Activated CD4-positive, alpha-beta memory T cell treated with anti-CD3 and anti-CD28 coated beads, Interleukin-2, amount 10 ng/mL, durations not matched to agents 7 days and 5 days (primary cell): ENCODE measurements at regions not wholly inside any gene's neighbourhood (a gene's known extent, or its start where the extent isn't known, plus 50 kb on each side); places are given as distances from the start of the nearest gene placed in this dataset.

Source experiments
- CTCF ChIA-PET: fragments of 350-600 bp; sonication (Branson Sonifier 250); formaldehyde crosslinking; loops from one replicate; lab custom pipeline; 2021; ENCODE audit warnings: antibody characterized with exemption, inconsistent platforms; lab: Charles Lee
- POLR2A ChIA-PET: fragments of 350-600 bp; sonication (Branson Sonifier 250); formaldehyde crosslinking; loops from one replicate; lab custom pipeline; 2021; ENCODE audit warnings: antibody characterized with exemption; lab: Charles Lee
- DNase-seq: peaks from one replicate; pipeline ENCODE4 v3.0.0-alpha.2; 2020
- H3K27ac Mint-ChIP-seq: one replicate; pipeline ENCODE4 v1.8.0; 2021; ENCODE audit warnings: mild to moderate bottlenecking, mixed read lengths
- H3K27me3 Mint-ChIP-seq: one replicate; pipeline ENCODE4 v1.8.0; 2021; ENCODE audit warnings: mixed read lengths
- H3K36me3 Mint-ChIP-seq: one replicate; pipeline ENCODE4 v1.8.0; 2021; ENCODE audit warnings: low read depth, mixed read lengths
- H3K4me1 Mint-ChIP-seq: one replicate; pipeline ENCODE4 v1.8.0; 2021; ENCODE audit warnings: mixed read lengths
- H3K4me3 Mint-ChIP-seq: one replicate; pipeline ENCODE4 v1.8.0; 2021; ENCODE audit warnings: mild to moderate bottlenecking, mixed read lengths
- H3K9me3 Mint-ChIP-seq: one replicate; pipeline ENCODE4 v1.8.0; 2021; ENCODE audit warnings: mixed read lengths

GRCh38 chr9:79289856-79290255, 281.9 kb upstream of the TLE4 start:
- ChIA-PET POLR2A (no interaction called here), CTCF (no interaction called here)
- Mint-ChIP-seq H3K9me3 (no peaks in the 10 kb centered on the region), H3K4me1 (no peaks in the 10 kb centered on the region), H3K36me3 (no peaks in the 10 kb centered on the region), H3K27ac (no peak overlapping the region), H3K4me3 (no peak overlapping the region), H3K27me3 (no peaks in the 10 kb centered on the region)
- DNase-seq, result no peak

GRCh38 chr9:79292731-79293280, 279.0 kb upstream of the TLE4 start:
- Mint-ChIP-seq H3K27me3 (no peaks in the 10 kb centered on the region), H3K4me3 (no peak overlapping the region), H3K4me1 (no peaks in the 10 kb centered on the region), H3K36me3 (no peaks in the 10 kb centered on the region), H3K27ac (no peak overlapping the region), H3K9me3 (no peaks in the 10 kb centered on the region)
- DNase-seq, result no peak
- CTCF ChIA-PET, result interaction anchor here (0.6 kb wide), 1 partner anchor 1335 kb away, joined by 3 read pairs; no protein-coding TSS in a partner anchor
- POLR2A ChIA-PET, result no interaction called here

- Mint-ChIP-seq H3K36me3 (no peaks in the 10 kb centered on the region), H3K27me3 (no peaks in the 10 kb centered on the region), H3K4me3 (no peak overlapping the region), H3K27ac (no peak overlapping the region), H3K9me3 (no peaks in the 10 kb centered on the region), H3K4me1 (no peaks in the 10 kb centered on the region)
- POLR2A ChIA-PET, result no interaction called here
- DNase-seq, result no peak
- CTCF ChIA-PET, result no interaction called here
Measured at GRCh38 chr9:79300068-79300467, 271.7 kb upstream of the TLE4 start.

GRCh38 chr9:79301085-79301484, 270.7 kb upstream of the TLE4 start:
- Mint-ChIP-seq H3K4me3 (no peak overlapping the region), H3K27ac (no peak overlapping the region), H3K4me1 (no peaks in the 10 kb centered on the region), H3K27me3 (no peaks in the 10 kb centered on the region), H3K36me3 (no peaks in the 10 kb centered on the region), H3K9me3 (no peaks in the 10 kb centered on the region)
- ChIA-PET CTCF (interaction anchor here (0.6 kb wide), 1 partner anchor 363 kb away, joined by 3 read pairs; no protein-coding TSS in a partner anchor), POLR2A (no interaction called here)
- DNase-seq, result no peak

GRCh38 chr9:79301551-79302391, 270.0 kb upstream of the TLE4 start:
- Mint-ChIP-seq H3K4me3 (no peak overlapping the region), H3K27me3 (no peaks in the 10 kb centered on the region), H3K27ac (no peak overlapping the region), H3K9me3 (no peaks in the 10 kb centered on the region), H3K4me1 (no peaks in the 10 kb centered on the region), H3K36me3 (no peaks in the 10 kb centered on the region)
- ChIA-PET CTCF (no interaction called here), POLR2A (no interaction called here)
- no peak for DNase-seq

- DNase-seq, result no peak
- POLR2A ChIA-PET, result no interaction called here
Measured at GRCh38 chr9:79302569-79302968, 269.2 kb upstream of the TLE4 start.

GRCh38 chr9:79308012-79308411, 263.8 kb upstream of the TLE4 start:
- Mint-ChIP-seq H3K27me3 (no peaks in the 10 kb centered on the region), H3K36me3 (no peaks in the 10 kb centered on the region), H3K9me3 (no peaks in the 10 kb centered on the region), H3K4me3 (no peak overlapping the region), H3K4me1 (no peaks in the 10 kb centered on the region), H3K27ac (no peak overlapping the region)
- ChIA-PET POLR2A (no interaction called here), CTCF (no interaction called here)
- no peak for DNase-seq

More at GRCh38 chr9:79302569-79302968, 269.2 kb upstream of the TLE4 start:
- no peak overlapping the region for H3K27ac Mint-ChIP-seq
- no peaks in the 10 kb centered on the region for H3K9me3 Mint-ChIP-seq
- CTCF ChIA-PET, result no interaction called here
- no peaks in the 10 kb centered on the region for H3K27me3 Mint-ChIP-seq
- H3K36me3 Mint-ChIP-seq, result no peaks in the 10 kb centered on the region
- H3K4me3 Mint-ChIP-seq, result no peak overlapping the region
- no peaks in the 10 kb centered on the region for H3K4me1 Mint-ChIP-seq

GRCh38 chr9:79312686-79313421, 258.9 kb upstream of the TLE4 start:
- Mint-ChIP-seq H3K36me3 (no peaks in the 10 kb centered on the region), H3K27me3 (no peaks in the 10 kb centered on the region), H3K9me3 (no peaks in the 10 kb centered on the region), H3K4me3 (no peak overlapping the region), H3K4me1 (no peaks in the 10 kb centered on the region), H3K27ac (no peak overlapping the region)
- no peak for DNase-seq
- ChIA-PET CTCF (no interaction called here), POLR2A (no interaction called here)

- Mint-ChIP-seq H3K36me3 (no peaks in the 10 kb centered on the region), H3K27ac (no peak overlapping the region), H3K27me3 (no peaks in the 10 kb centered on the region), H3K4me1 (no peaks in the 10 kb centered on the region), H3K9me3 (no peaks in the 10 kb centered on the region), H3K4me3 (no peak overlapping the region)
- no peak for DNase-seq
- CTCF ChIA-PET, result no interaction called here
- POLR2A ChIA-PET, result no interaction called here
Measured at GRCh38 chr9:79325501-79325900, 246.3 kb upstream of the TLE4 start.

GRCh38 chr9:79329861-79330260, 241.9 kb upstream of the TLE4 start:
- no peak overlapping the region for H3K27ac Mint-ChIP-seq
- no peak for DNase-seq
- no peak overlapping the region for H3K4me3 Mint-ChIP-seq
- no peaks in the 10 kb centered on the region for H3K4me1 Mint-ChIP-seq
- no peaks in the 10 kb centered on the region for H3K27me3 Mint-ChIP-seq
- no peaks in the 10 kb centered on the region for H3K36me3 Mint-ChIP-seq
- CTCF ChIA-PET, result no interaction called here
- POLR2A ChIA-PET, result no interaction called here
- H3K9me3 Mint-ChIP-seq, result no peaks in the 10 kb centered on the region

- DNase-seq, result no peak
- CTCF ChIA-PET, result no interaction called here
- no peak overlapping the region for H3K4me3 Mint-ChIP-seq
Measured at GRCh38 chr9:79334001-79334400, 237.8 kb upstream of the TLE4 start.

GRCh38 chr9:79334711-79335110, 237.1 kb upstream of the TLE4 start:
- Mint-ChIP-seq H3K9me3 (no peaks in the 10 kb centered on the region), H3K4me3 (no peak overlapping the region), H3K36me3 (no peaks in the 10 kb centered on the region), H3K4me1 (no peaks in the 10 kb centered on the region), H3K27me3 (no peaks in the 10 kb centered on the region), H3K27ac (no peak overlapping the region)
- no peak for DNase-seq
- CTCF ChIA-PET, result no interaction called here
- POLR2A ChIA-PET, result no interaction called here

More at GRCh38 chr9:79334001-79334400, 237.8 kb upstream of the TLE4 start:
- H3K27ac Mint-ChIP-seq, result no peak overlapping the region
- POLR2A ChIA-PET, result no interaction called here
- H3K27me3 Mint-ChIP-seq, result no peaks in the 10 kb centered on the region
- no peaks in the 10 kb centered on the region for H3K36me3 Mint-ChIP-seq
- H3K4me1 Mint-ChIP-seq, result no peaks in the 10 kb centered on the region
- no peaks in the 10 kb centered on the region for H3K9me3 Mint-ChIP-seq

- no peaks in the 10 kb centered on the region for H3K4me1 Mint-ChIP-seq
- H3K4me3 Mint-ChIP-seq, result no peak overlapping the region
- ChIA-PET CTCF (no interaction called here), POLR2A (no interaction called here)
- no peak for DNase-seq
- no peak overlapping the region for H3K27ac Mint-ChIP-seq
- no peaks in the 10 kb centered on the region for H3K27me3 Mint-ChIP-seq
- H3K36me3 Mint-ChIP-seq, result no peaks in the 10 kb centered on the region
- no peaks in the 10 kb centered on the region for H3K9me3 Mint-ChIP-seq
Measured at GRCh38 chr9:79335987-79336386, 235.8 kb upstream of the TLE4 start.
